Right lung (tissue), 2 donors: ENCODE measurements at regions not wholly inside any gene's neighbourhood (a gene's known extent, or its start where the extent isn't known, plus 50 kb on each side); places are given as distances from the start of the nearest gene placed in this dataset.

ENCODE experiments used
- DNase-seq, 2 donors: peaks; one replicate each; pipeline ENCODE4 v3.0.0-alpha.2; 2013

- DNase-seq, result no peak
These were observed 742.9 kb upstream of the DDX18 start for GRCh38 chr2:117071556-117072102.

GRCh38 chr2:117074756-117075155 is 739.7 kb upstream of the DDX18 start:
- no peak for DNase-seq

DNA sequence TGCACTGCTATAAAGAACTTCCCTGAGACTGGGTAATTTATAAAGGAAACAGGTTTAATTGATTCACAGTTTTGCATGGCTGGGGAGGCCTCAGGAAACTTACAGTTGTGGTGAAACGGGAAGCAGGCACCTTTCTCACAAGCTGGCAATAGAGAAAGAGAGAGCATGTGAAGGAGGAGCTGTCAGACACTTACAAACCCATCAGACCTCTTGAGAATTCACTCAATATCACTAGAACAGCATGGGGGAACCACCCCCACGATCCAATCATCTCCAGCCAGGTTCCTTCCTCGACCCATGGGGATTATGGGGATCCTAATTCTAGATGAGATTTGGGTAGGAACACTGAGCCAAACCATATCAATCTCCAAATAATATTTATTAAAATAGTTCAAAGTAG is 729.2 kb upstream of the DDX18 start:
- no peak for DNase-seq

DNA sequence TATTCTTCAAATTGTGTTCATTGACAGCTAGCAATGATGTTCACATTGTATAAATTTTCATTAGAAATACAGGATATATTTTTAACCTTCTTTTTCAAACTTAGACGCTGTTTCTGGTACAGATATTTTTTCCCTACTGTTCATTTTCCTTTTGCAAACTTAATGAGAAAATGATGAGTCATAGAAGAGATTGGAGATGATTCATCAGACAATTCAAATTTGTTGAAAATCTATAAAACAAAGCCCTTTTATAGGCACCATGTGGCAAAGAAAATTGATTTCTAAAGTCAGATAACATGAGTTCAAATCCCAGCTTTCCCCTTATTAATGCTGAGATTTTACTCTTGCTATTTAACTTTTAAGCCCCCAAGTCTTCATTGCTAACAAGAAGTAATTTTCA is 728.8 kb upstream of the DDX18 start:
- no peak for DNase-seq

DNA sequence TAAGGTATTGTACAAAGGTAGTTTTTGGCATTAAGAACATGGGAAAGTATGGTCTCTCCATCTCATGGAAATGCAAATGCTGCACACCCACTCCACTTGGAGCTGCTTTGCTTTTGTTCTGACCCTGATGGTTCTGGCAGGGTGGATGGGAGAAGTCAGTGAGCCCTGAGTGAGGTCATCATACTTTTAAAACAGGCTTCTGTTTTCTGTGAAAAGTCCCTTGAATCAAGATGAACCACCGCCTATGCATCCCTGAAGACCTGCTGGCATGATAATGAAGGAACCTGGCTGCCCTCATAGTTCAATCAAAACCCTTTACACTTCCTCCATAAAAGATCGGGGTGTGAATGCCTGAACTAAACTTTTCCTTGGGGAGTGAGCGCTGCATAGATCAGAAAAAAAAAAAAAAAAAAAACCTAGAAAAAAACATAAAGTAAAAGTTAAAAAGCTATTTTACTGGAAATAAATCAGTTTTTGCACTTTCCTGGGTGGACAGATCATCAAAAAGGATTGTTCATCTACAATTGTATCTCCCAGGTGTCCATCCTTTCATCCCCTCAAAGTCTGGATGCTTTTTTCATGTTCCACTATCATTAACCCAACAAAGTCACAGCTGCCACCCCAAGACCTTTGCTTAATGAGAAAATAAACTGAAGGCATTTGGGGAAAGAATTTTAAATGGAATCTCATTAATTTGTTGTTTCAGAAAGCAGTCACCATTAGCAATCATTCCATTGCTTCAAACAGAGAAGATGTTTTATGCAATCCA is 728.1 kb upstream of the DDX18 start:
- DNase-seq, result no peak

DNA sequence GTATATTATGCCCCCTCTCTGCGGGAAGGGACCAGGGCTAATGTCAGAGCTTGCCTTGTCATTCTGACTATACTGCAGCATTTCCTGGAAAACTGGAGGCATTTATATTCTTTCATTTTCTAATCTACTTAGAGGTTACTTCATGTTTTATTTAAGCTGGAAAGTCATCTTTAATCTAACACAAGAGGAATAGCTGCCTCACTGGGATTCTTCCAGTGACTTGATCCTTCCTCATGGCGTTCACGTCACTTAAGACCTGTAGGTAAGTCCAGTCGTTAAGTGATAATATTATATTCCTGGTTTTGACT is 727.6 kb upstream of the DDX18 start:
- DNase-seq, result no peak

DNA sequence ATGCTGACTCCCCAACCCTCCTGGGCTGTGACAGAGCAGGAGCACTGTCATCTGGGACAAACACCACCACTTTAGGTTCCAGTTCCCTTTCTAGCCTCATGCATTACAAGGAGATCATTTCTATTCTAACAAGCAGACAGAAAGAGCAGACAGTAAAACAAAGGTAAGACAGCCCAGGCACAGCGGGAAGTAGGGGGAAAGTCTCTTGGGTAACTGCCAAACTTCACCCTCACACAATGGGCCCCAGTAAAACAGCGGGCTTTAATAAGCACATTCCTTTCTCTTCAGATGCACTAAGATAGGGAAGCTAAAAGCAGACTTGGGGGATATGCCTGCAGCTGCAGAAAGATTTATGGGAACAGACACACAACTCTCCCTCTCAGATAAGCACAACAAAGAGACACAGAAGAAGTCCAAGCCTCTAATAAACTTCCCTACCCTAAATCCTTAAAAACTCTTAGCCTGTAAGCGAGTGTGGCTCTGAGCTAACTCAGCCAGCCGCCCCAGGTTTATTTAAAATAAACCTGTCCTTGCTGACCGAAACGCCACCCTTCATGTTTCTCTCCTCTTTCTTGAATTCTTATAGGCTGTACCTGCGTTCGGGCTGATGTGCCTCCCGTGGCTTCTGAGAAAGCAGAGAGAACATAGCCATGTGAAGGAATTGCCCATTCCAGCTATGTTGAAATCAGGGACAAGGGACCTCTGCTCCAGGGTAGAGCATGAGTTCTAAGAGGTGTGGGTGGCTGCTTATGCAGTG is 726.8 kb upstream of the DDX18 start:
- no peak for DNase-seq

- no peak for DNase-seq
These were observed 723.3 kb upstream of the DDX18 start for GRCh38 chr2:117091041-117091837.

GRCh38 chr2:117101613-117102012 is 712.9 kb upstream of the DDX18 start:
- no peak for DNase-seq

- no peak for DNase-seq
These were observed 705.7 kb upstream of the DDX18 start for GRCh38 chr2:117108741-117109267.

DNA sequence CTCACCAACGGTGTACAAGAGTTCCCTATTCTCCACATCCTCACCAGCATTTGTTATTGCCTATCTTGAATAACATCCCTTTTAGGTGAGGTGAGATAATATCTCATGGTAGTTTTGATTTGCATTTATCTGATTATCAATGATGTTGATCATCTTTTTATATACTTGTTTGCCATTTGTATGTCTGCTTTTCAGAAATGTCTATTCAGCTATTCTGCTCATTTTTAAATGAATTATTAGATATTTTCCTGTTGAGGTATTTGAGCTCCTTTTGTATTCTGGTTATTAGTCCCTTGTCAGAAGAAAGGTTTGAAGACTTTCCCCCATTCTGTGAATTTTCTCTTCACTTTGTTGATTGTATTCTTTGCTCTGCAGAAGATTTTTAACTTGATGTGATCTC is 695.5 kb upstream of the DDX18 start:
- DNase-seq, result no peak

DNA sequence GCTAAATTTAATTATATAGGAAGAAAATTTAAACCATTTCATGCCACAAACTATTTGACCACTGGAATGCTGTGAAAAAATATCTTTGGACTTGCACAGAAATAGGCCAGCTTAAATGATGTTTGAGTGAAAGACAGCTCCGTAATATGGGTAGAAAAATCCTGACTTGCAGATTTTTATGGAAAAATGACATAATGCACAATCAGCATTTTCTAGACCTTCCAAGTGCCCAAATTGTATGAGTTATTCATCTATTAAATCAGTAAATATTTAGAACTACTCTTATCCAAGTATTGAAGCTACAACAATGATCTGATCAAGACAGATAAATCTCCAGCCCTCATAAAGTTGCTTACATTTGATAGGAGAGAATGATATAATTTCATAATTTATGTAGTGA is 691.1 kb upstream of the DDX18 start:
- DNase-seq, result no peak

DNA sequence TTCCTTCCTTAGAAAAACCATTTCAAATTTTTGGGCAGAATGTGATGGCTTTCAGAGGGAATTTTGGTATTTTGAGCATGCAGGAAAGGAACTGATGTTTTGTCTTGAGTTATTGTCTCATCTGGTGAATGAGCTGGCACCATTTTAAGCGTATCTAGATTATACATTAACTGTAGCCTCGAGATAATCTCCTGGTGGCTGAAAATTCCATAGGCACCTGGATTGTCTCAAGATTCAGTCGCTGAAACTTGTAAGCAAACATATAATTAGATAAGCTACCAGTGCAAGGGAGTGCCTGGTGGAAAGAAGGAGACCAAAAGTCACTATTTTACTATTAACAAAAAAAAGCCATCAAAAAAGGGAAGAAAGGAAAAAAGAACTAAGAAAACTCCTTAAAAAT is 687.8 kb upstream of the DDX18 start:
- no peak for DNase-seq

DNA sequence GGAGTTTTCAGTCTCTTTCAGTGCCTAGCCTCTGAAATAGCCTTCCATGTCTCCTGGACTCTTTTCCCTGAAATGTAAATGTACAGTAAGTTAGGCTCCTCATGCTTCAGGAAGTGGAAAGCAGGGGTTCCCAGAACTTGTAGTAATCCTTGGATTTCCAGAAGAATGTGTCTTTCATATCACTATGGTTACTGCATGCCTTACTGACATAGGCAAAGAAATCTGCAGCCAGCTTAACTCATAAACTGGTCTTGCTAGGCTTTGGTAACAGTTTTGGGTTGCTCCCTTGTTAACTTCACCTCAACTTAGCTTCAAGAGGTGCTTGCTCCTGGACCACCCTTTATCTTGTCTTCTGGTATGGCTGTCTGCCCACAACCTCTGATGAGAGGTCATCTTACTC is 686.8 kb upstream of the DDX18 start:
- DNase-seq, result no peak

GRCh38 chr2:117128461-117128860 is 686.0 kb upstream of the DDX18 start:
- no peak for DNase-seq

DNA sequence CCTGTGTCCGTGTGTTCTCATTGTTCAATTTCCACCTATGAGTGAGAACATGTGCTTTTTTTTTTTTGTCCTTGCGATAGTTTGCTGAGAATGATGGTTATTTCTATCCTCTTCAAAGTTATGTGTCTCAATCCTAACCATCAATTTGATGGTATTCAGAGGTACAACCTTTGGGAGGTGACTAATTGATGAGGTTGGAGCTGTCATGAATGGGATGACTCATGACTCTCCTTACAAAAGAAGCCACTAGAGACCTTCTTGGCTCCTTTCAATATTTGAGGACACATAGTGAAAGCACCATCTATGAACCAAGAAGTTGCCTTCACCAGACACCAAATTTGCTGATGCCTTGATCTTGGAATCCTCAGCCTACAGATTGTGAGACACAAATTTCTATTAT is 677.1 kb upstream of the DDX18 start:
- DNase-seq, result no peak

GRCh38 chr2:117169036-117169765 is 645.3 kb upstream of the DDX18 start:
- no peak for DNase-seq

DNA sequence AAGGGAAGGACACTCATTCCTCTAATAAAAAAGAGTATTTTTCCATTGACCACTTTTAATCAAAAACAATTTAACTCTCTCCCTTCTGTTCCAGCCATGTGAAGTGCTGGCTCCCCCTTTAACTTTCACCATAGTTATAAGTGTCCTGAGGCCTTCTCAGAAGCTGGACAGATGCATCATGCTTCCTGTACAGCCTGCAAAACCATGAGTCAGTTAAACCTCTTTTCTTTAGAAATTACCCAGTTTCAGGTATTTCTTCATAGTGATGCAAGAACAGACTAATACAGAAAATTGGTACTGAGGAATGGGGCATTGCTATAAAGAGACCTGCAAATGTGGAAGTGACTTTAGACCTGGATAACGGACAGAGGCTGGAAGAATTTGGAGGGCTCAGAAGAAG is 643.6 kb upstream of the DDX18 start:
- DNase-seq, result no peak

DNA sequence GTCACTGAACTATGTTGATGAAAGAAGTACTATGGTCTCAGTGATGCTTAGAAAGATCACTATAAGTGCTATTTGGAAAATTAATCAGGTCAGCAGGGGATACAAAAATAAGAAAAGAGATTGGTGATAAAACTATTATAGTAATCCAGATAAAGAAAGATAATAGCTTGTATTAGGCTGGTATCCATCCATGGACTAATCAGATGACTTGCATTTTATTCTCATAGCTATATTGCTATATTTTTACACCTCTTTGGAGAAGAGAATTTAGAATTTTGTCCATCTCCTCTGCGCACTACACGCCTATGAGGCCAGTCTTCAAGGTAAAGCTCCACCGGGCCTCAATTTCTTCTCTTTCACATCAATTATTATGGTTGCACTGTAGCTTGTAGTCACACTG is 635.1 kb upstream of the DDX18 start:
- no peak for DNase-seq

- DNase-seq, result no peak
These were observed 623.5 kb upstream of the DDX18 start for GRCh38 chr2:117190856-117191559.

GRCh38 chr2:117195381-117195780 is 619.1 kb upstream of the DDX18 start:
- no peak for DNase-seq
